ENCODE measurements at regions not wholly inside any gene's neighbourhood (a gene's known extent, or its start where the extent isn't known, plus 50 kb on each side); places are given as distances from the start of the nearest gene placed in this dataset.

DNA sequence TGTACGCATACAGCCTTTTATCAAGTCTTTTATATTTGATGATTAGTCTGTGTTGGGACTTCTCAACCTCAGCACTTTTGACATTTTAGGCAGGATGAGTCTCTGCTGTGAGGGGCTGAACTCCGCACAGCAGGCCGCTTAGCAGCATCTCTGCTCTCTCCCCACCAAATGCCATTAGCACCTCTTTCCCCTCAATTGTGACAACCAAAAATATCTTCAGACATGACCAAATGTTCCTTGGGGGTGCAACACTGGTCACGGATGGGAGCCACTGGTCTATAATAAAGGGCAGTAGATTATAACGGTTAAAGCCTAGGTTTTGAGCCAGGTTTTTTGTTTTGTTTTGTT, 109.7 kb upstream of the LRIG1 start:
- TF ChIP-seq RAD21 (IDR thresholded peaks at IDR 0.05 in 1 of 2, conservative IDR thresholded peaks at IDR 0.05 in 1 of 2; ENCODE audit: low read depth in 2 of 2, low read length in 2 of 2) (no peak), TCF12 (IDR thresholded peaks at IDR 0.05; ENCODE audit: low read depth, low read length) (no peak), POLR2A (IDR thresholded peaks at IDR 0.05; ENCODE audit: control extremely low read depth in 1 of 2, low read depth in 2 of 2, low read length in 2 of 2) (no peak)
- TF ChIP-seq, protein P1, sequence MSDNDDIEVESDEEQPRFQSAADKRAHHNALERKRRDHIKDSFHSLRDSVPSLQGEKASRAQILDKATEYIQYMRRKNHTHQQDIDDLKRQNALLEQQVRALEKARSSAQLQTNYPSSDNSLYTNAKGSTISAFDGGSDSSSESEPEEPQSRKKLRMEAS (IDR thresholded peaks at IDR 0.05), result no peak
- TF ChIP-seq, protein P2, sequence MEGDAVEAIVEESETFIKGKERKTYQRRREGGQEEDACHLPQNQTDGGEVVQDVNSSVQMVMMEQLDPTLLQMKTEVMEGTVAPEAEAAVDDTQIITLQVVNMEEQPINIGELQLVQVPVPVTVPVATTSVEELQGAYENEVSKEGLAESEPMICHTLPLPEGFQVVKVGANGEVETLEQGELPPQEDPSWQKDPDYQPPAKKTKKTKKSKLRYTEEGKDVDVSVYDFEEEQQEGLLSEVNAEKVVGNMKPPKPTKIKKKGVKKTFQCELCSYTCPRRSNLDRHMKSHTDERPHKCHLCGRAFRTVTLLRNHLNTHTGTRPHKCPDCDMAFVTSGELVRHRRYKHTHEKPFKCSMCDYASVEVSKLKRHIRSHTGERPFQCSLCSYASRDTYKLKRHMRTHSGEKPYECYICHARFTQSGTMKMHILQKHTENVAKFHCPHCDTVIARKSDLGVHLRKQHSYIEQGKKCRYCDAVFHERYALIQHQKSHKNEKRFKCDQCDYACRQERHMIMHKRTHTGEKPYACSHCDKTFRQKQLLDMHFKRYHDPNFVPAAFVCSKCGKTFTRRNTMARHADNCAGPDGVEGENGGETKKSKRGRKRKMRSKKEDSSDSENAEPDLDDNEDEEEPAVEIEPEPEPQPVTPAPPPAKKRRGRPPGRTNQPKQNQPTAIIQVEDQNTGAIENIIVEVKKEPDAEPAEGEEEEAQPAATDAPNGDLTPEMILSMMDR (IDR thresholded peaks at IDR 0.05; ENCODE audit: control extremely low read depth in 1 of 3, insufficient read depth in 1 of 3, low read depth in 1 of 3, low read length in 3 of 3), result no peak

All from H1 (cell line).